SH-SY5Y (cell line): ENCODE measurements at regions not wholly inside any gene's neighbourhood (a gene's known extent, or its start where the extent isn't known, plus 50 kb on each side); places are given as distances from the start of the nearest gene placed in this dataset.

ENCODE experiments used
- GATA2 ChIP-seq: IDR thresholded peaks from 2 replicates; pipeline ENCODE4 v1.6.1; 2011; ENCODE audit warnings: mild to moderate bottlenecking, low read depth, low read length
- GATA3 ChIP-seq: IDR thresholded peaks from 2 replicates; pipeline ENCODE4 v1.6.1; 2011; ENCODE audit warnings: low read depth, mild to moderate bottlenecking, low read length, moderate library complexity

GRCh38 chr4:96708766-96709165 lies 868.9 kb downstream of the PDHA2 start:
- TF ChIP-seq GATA2 (no peak), GATA3 (no peak)
